ENCODE measurements at regions not wholly inside any gene's neighbourhood (a gene's known extent, or its start where the extent isn't known, plus 50 kb on each side); places are given as distances from the start of the nearest gene placed in this dataset.

DNA sequence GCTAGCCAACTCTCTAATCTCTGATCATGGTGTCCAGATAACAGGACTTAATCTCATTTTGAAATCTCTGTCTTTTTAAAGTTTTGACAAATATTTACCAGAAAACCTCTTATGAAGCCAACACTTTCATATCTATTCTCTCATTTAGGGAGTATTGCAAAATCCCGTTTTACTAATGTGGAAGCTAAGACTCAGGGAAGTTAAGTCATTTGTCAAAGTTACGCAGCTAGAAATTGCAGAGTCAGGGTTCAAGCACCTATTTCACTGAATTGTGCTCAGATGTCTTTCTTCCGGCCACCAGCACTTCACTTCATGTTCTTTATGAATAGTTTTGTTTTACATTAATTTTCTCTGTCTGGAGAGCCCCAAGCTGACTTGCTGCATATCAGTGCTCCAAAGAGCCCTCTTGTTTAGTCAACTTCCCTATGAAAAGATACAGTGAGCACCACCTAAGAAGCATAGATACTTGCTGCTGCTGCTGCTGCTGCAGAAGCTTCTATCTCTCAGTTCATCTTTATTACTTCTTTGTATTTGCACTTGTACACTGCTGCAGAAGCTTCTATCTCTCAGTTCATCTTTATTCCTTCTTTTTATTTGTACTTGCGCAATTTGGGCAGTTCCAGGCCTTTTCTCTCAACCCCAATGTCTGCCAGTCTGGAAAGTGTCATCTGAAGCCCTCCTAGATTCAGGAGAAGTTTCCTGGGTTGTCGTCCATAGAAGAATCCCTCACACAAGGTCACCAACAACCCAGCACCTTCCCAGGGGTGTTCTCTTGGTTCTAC lies 329.7 kb downstream of the MAFB start:
- no peak for DNase-seq

DNA sequence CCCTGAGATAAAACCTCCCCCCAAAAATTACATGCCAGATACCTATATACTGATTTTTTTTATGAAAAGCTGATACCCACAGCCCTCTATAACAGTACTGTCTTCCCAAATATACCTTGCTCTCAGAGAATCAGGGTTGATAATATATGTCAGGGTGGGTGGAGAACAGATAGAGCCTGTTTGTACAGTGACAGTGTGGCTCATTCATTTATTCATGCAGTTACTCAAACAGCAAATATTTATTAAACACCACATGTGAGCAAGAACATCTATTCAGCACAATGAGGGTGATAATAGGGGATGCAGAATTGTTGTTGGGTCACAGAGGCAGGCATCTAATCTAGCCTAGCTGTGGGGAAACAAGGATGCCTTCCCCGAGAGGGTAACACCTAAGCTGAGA lies 334.2 kb downstream of the MAFB start:
- no peak for DNase-seq

DNA sequence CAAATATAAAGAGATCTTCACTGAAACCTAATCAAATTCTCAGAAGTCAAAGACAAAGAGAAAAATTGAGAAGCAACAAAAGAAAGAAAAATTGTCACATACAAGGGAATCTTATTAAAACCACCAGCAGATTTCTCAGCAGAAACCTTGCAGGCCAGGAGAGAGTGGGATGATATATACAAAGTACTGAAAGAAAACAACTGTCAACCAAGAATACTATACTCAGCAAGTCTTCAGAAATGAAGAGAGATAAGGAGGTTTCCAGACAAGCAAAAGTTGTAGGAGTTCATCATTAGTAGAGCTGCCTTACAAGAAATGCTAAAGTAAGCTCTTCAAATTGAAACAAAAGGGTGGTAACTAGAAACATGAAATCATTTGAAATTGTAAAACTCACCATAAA lies 345.6 kb downstream of the MAFB start:
- no peak for DNase-seq

DNA sequence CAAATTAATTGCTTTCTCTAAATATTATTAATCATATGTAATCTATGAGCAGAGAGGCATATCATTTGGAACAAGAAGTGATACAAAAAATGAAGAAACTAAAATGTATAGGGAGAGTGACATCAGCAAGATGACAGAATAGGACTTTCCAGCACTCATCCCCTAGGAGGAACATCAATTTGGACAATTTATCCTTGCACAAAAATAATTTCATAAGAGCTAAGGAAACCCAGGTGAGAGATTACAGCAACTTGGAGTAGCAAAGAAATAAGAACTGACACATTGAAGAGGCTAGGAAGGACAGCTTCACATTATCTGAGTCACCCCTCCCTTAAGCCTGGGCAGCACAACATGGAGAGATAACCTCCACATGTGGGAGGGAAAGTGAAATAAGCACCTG lies 347.5 kb downstream of the MAFB start:
- no peak for DNase-seq

DNA sequence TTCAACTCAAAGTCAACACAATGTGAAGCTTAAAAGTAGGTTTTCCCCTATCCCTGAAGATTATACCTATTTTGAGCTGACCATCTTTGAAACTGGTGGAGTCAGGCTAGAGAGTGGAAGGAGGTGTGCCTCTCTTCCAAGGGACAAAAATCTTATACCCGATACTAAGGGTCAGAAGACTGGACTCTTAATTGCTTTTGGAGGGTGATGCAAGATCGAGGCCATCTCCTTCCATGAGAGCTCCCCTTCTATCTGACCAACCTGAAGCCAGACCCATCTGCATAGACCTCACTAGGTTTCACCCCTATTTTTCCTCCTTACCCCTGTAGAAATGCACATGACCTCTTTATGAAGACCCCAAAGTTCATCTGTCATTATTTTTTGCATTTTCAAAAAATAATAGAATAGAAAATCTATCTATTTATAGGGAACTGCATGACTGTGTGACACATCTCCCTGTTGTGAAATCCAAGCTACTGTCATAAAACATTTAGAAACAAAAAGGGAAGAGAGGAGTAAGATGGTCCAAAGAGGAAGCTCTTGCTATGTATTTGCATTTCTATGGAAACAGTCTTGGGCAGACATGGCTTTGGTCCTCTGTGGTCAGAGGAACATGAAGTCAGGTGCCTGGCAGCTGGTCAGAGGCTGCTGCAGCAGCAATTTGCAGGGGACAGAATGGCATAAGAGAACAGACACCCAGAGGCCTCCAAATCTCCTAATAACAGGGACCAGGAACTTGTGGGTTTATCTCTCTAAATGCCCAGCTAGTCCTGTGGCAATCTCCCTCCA lies 349.2 kb downstream of the MAFB start:
- no peak for DNase-seq

DNA sequence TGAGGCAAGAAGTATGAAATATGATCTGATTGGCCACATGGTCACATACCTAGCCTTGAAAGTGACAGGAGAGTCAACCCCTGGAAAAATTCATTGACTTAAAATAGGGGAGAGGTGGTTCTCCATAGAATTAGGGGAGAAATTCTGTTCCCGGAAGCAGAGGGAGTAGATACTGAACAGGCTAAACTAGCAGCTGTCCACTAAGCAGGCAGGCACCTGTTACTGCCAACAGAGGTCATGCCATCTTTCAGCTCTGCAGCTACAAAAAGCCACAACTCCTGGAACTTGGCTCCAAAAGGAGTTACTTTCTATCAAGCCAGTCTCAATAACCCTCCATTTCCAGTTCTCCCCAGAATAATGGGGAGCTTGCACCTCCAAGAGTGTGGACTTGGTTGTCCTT lies 352.5 kb downstream of the MAFB start:
- DNase-seq, result no peak

DNA sequence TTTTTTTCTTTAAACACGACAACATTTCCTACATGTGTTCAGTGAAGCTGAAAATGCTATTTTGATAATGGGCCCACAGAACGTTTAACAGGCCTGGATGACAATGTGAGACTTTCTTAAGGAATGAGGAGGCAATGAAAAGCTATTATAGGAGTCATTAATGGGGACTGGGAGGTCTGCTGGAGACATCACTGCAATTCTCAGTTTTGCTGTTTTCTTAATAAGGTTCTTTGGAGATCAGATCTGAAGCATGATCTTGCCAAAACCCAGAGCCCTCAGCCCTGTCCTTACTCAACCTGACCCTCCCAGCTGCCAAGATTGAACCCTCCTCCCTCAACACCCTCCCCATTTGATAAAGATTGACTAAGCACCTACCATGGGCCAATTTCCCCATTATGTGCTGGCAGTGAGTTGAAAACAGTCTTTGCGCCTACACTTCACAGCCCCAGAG lies 353.1 kb downstream of the MAFB start:
- no peak for DNase-seq

DNA sequence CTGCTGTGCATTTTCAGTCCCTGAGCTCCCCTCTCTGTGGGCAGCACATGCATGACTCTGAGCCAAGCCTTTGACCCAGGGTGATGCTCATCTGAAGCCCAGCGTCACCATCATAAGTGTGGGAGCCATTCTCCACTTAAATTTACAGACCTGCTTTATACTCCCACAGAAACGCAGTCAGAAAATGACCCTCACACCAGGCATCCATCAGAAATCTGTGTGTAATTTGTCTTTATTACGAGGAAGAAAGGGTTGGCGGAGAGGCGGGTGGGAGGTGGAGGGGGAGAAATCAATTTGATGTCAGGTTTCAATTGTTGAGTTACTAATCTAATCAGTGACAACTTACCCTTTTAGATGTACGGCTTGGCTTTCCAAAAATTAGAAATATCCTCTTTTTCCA lies 353.6 kb downstream of the MAFB start:
- DNase-seq, result no peak

DNA sequence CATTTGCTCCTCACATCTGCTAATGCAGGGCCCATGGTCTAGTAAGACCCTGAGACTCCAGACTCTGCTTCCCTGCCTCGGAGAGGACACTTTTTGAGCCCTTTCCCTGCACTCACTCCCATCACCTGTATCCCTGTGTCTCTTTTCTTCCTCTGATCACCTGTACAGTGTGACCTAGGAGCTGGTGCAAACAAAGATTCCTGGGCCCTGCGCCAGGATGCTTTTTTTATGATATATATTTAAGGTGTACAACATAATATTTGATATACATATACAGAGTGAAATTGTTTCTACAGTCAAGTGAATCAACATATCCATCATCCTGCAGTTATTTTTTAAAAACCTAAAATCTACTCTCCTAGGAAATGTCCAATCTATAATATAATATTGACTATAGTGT lies 355.4 kb downstream of the MAFB start:
- DNase-seq, result no peak

DNA sequence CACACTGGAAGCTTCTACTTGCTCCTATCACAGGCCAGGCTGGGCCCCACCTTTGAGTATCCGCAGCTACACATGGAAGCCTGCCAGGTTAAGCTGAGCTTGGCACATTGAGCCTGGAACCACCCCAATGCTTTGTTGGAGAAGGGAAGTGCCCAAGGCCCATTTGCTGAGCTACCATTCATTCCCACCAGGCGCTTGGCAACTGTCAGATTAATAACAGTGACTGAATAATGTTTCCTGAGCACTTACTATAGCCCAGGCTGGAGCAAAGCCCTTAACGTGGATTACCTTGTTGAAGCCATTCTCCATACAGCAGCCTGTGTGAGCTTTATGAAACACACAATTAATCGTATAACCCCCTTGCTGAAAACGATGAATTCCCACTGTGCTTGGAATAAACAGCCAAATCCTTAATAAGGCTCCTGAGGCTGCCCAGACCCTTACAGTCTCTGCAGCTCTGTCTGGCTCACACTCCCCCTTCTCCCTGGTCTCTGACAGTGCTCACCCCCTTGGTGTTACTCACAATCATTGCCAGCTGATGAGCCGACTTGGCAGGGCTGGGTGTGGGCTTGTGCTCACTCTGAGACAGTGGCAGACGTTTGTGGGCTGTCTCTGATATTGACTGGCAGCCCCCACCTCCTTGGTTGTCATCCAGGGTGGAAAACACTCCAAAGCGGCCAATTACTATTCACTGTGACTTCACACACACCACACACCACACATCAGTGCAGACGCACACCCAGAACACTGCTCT lies 357.1 kb downstream of the MAFB start:
- no peak for DNase-seq

DNA sequence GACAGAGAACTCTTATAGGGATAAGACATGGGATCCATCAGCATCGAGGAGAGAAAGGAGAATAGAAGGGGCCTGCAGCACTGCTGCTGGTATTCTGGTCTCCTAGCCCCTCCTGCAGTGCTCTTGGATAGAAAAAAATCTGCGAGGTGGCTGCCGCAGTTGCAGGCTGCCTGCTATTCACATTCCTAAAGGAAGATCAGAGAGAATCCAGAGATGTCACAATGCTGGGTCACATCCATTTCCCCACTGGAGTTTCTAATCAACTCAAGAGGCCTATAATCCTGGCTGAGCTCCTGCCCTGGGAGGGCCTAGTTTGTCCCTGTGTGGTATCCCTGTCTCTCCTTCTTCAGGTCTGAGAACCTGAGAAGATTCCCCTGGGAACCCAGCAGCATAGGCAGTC lies 357.8 kb downstream of the MAFB start:
- DNase-seq, result no peak

DNA sequence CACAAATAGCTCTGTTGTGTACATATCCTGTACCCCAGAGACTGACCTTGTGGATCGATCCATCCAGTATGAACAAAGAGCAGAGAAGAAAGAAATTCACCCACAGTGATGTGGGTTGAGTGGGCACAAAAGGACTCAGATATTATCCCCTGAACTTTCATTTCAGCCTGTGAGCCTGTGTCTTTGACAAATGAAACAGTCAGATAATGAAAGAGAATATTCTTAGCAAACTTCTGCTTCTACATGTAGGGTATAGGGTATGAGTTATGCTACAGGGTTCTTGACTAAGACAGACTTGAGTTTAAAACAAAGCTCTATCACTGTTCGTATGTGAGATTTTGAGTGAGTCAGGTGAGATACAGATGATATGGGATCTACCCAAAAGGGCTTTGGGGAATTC lies 359.7 kb downstream of the MAFB start:
- no peak for DNase-seq

DNA sequence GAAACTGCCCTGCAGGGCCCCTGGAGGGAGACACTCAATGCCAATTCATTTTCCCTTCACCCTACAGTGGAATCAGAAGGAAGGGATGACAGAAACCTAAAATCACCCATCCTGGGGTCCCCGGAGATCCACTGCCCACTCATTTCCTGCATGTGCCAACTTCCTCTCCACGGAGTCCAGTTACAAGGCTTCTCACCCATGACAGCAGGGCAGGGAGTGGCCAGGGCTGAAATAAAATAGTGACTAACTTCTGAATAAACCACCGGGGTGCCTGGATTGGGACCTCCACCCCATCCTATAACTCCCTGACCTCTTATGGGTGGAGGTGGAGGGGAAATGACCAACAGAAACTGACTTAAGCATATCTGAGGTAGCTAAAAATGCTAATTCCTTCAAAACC lies 362.3 kb downstream of the MAFB start:
- no peak for DNase-seq

DNA sequence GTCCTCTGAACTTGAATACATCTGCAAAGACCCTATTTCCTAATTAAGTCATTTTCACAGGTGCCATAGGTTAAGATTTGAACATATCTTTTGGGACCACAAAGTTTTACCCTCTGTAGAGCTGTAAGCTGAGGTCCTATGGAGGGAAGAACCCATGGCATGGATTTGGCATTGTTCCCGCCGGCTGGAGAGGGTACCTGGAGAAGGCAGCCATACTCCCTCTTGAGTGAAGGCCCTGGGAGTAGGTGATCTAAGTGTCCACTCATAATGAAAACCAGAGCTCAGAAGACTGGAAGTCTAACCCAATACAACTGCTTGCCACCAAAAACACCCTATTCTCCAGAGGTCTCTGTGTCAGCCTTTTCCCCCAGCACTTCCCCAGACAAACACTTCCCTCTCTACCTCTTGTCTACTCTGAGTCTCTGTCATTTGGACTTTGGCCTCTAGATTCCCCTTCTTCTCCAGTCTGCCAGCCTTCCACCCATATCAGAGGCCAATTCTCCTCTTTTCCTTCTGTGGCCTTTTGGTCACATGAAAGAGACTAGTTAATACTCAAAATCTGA lies 363.9 kb downstream of the MAFB start:
- no peak for DNase-seq

DNA sequence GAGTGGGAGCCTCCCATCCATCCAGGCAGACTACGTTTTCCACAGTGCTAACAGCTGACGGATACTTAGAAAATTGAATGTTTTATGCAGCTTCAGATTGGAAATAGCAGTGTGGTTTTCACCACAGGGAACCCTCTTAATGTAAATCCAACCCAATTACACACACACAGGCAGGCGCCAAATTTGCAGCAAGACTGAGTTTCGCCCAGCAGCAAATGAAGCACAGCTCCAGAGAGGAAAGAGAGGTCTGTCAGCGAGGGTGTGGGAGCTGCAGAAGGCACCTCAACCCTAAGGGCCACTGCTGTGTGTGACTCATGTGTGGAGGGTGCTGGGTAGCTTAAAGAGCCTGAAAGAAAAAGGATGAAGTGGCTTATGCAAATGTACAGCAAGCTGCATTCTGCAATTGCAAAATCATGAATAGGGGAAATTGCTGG lies 365.7 kb downstream of the MAFB start:
- no peak for DNase-seq

DNA sequence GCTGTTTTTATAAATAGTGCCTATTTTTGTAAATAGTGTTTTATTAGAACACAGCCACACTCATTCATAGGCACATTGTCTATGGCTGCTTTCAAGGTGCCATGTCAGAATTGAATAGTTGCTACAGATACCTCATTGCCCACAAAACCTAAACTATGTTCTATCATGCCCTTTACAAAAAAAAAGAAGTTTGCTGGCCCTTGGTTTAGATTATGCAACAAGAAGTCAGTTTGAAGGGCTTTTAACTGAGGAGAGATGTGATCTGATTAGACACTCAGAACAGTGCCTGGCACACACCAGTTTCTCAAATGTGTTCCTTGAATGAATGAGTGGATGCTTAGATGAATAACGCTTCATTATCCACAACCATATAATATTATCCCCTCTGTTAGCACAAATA lies 366.1 kb downstream of the MAFB start:
- DNase-seq, result no peak

DNA sequence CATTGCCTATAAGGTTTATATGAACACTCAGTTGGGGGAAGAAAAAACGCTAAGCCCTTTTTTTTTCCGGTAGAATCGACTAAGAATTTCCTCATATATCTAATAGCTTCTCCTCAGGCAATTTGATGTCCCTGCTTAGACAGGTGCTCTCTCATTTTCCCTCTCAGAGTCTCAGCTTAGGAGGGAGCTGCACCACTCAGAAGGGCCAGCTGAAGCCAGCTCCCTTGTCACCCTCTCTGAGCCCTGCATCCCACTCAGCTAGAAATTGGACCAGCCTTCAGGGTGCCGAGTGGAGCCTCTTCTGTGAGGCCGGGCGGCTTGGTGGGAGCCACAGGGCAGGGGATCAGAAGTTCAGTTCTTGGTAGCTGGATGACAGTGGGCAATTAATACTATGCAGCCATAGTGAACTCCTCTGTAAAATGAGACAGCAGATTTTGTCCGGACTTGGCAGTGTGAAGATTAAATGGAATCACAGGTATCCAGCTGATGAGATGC lies 368.5 kb downstream of the MAFB start:
- no peak for DNase-seq

DNA sequence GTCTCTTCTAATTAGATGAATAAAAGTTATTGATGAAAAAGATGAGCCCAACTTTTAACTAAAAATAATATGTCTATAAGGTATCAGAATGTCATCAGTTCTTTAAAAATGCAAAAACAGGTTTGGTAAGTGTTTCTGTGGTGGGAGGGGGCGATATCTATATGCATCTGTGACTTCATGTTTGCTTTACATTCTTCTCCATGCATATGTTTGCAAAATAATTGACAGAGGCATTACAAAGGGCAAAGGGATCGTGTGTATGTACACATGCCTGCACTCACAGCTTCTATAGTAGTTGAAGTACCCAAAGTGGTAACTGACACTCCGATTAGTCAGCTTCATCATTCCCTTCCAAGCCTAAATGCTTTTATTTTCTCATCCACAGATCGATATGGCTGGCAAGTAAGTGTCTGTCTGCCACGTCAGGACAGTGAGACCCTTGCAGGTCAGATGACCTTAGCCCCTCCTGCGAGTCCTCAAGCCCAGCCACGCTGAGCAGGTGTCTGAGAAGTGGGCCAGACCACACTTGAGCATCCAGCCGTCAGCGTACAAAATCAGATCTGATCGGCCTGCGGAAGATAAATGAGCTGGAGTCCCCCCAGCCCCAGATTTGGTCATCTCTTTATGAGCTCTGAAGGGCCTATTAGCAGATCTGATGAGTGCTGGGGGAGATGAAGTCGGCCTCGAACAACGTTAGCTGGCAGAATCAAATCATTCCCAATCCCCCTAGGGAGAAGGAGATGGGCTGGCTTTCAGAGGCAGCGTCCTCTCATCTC lies 369.1 kb downstream of the MAFB start:
- no peak for DNase-seq

DNA sequence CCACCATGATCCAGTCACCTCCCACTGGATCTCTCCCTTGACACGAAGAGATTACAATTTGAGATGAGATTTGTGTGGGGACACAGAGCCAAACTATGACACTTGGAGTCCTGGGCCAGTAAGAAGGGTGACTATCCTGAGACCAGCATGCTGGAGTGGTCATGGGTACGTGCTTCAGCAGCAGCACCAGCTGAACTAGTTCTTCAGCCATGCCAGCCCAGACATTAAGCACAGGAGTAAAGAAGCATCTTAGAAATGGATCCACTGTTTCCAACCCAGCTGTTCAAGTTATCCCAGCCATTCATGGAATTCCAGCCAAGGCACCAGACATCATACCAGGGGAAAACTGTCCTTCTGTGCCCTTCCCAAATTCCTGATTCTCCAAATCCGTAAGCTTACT lies 370.0 kb downstream of the MAFB start:
- DNase-seq, result no peak

DNA sequence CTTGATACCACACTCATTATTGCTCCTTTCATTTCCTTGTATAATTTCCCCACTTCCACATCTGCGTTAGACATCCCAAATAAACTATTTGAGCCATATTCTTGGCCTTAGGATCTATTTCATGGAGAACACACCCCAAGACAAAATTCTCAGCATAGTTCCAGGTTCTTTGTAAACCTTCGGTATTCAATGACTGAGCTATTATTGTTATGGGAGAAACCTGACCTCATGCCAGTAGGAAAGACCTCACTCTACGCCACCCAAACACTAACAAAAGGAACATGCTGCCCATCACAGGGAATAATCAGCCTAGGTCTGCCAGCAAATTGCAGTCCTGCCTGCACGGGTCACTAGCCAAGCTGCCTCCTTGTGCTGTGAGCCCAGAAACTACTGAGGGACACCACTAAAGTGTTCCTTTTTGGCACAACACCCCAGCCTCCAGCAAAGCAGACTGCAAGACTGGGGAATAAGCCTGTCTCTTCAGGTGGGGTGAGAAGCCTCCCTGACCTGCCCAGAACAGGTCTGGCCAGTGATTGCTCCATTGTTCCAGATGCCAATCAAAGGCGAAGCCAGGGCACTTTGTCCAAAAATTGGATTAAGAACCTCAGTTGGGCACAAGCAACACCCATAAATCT lies 371.8 kb downstream of the MAFB start:
- no peak for DNase-seq

DNA sequence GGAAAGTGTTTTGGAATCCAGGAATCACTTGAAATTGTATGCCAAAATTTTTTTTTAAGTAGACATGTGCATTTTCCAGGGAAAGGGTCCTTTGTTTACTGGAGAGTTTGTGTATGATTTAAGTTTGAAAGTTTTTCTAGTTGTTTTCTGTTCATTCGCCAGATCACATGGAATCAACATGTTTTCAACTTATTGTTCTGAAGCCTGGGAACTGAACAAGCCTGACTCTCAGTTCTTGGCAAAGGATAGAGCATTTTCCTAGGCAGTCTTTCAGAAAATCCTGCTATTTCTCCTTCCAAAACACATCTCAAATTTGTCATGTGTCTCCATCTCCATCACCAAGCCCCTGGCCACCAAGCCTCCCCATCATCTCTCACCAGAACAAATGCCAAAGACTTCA lies 374.8 kb downstream of the MAFB start:
- DNase-seq, result no peak

DNA sequence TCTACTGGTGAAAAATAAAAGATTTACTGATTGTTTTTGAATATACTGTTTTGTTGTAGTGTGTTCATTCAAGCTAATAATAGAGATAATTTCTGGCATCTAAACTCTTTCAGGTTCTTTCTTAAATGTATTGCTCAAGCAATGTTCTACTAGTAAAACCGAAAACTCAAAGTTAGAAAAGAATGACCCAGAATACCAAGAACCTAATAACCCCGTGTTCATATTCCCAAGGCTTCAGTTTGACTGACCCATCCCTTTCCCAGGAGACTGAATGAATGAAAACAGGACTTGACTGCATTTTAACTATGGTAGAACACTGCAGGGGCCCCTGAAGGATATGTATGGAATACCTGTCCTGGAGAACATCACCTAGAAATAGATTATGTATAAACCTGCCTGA lies 375.3 kb downstream of the MAFB start:
- DNase-seq, result no peak
